IPS DF 6.9 (cell line): ENCODE measurements at regions not wholly inside any gene's neighbourhood (a gene's known extent, or its start where the extent isn't known, plus 50 kb on each side); places are given as distances from the start of the nearest gene placed in this dataset.

ENCODE experiments used
- DNase-seq: peaks from one replicate; pipeline ENCODE4 v3.0.0-alpha.2; 2013; ENCODE audit warnings: low read depth, low spot score
- H3K27ac ChIP-seq: one replicate; pipeline ENCODE4 v1.5.1; 2013; ENCODE audit warnings: low read length, control low read depth
- H3K27me3 ChIP-seq: 2 replicates; pipeline ENCODE4 v1.6.1; 2013; ENCODE audit warnings: mild to moderate bottlenecking, low read length; ENCODE audit not compliant: control insufficient read depth, insufficient read depth
- H3K36me3 ChIP-seq: 2 replicates; pipeline ENCODE4 v1.6.1; 2013; ENCODE audit warnings: low read length; ENCODE audit not compliant: control insufficient read depth, insufficient read depth
- H3K4me1 ChIP-seq: 2 replicates; pipeline ENCODE4 v1.6.1; 2013; ENCODE audit warnings: low read length; ENCODE audit not compliant: control insufficient read depth, insufficient read depth
- H3K4me3 ChIP-seq: 2 replicates; pipeline ENCODE4 v1.5.1; 2013; ENCODE audit warnings: mild to moderate bottlenecking, low read length
- H3K9me3 ChIP-seq: 2 replicates; pipeline ENCODE4 v1.6.1; 2013; ENCODE audit warnings: low read length, inconsistent platforms; ENCODE audit not compliant: control insufficient read depth, insufficient read depth
- WGBS: extraction: QIAGEN DNeasy Blood & Tissue Kit; methylation state at CpG from one replicate; pipeline ENCODE4 v1.1.7; 2013; ENCODE audit warnings: mixed read lengths, missing lambda C conversion rate; ENCODE audit not compliant: insufficient read length, insufficient coverage; 5-methylcytosine and 5-hydroxymethylcytosine counted together

GRCh38 chr3:159711560-159712333 lies 276.9 kb upstream of the IL12A start:
- Histone ChIP-seq H3K27me3 (no peaks in the 10 kb centered on the region), H3K4me3 (no peak overlapping the region), H3K27ac (no peak overlapping the region), H3K4me1 (no peaks in the 10 kb centered on the region), H3K36me3 (no peaks in the 10 kb centered on the region), H3K9me3 (peaks cover 1% of the 10 kb centered on the region)
- WGBS, result no CpG with 5 or more reads among the region's 7 CpGs
- no peak for DNase-seq

- H3K27ac ChIP-seq, result no peak overlapping the region
- DNase-seq, result no peak
- no CpG with 5 or more reads among the region's 2 CpGs for WGBS
Observed at GRCh38 chr3:159721324-159721723, 267.3 kb upstream of the IL12A start.

GRCh38 chr3:159723295-159723694 lies 265.3 kb upstream of the IL12A start:
- no peaks in the 10 kb centered on the region for H3K9me3 ChIP-seq
- DNase-seq, result no peak
- no peaks in the 10 kb centered on the region for H3K4me1 ChIP-seq
- no peak overlapping the region for H3K4me3 ChIP-seq
- H3K27me3 ChIP-seq, result no peaks in the 10 kb centered on the region
- H3K27ac ChIP-seq, result no peak overlapping the region
- no peaks in the 10 kb centered on the region for H3K36me3 ChIP-seq

More at GRCh38 chr3:159721324-159721723, 267.3 kb upstream of the IL12A start:
- Histone ChIP-seq H3K9me3 (no peaks in the 10 kb centered on the region), H3K4me1 (no peaks in the 10 kb centered on the region), H3K27me3 (no peaks in the 10 kb centered on the region), H3K36me3 (no peaks in the 10 kb centered on the region), H3K4me3 (no peak overlapping the region)

- H3K27ac ChIP-seq, result no peak overlapping the region
- WGBS, result no CpG with 5 or more reads among the region's 2 CpGs
- no peaks in the 10 kb centered on the region for H3K4me1 ChIP-seq
- no peaks in the 10 kb centered on the region for H3K9me3 ChIP-seq
- no peaks in the 10 kb centered on the region for H3K36me3 ChIP-seq
- H3K4me3 ChIP-seq, result no peak overlapping the region
- H3K27me3 ChIP-seq, result no peaks in the 10 kb centered on the region
- no peak for DNase-seq
Observed at GRCh38 chr3:159724627-159725026, 264.0 kb upstream of the IL12A start.

GRCh38 chr3:159726231-159726964 lies 262.2 kb upstream of the IL12A start:
- no peaks in the 10 kb centered on the region for H3K27me3 ChIP-seq
- H3K4me1 ChIP-seq, result no peaks in the 10 kb centered on the region
- no CpG with 5 or more reads among the region's 7 CpGs for WGBS
- no peaks in the 10 kb centered on the region for H3K36me3 ChIP-seq
- no peaks in the 10 kb centered on the region for H3K9me3 ChIP-seq
- no peak overlapping the region for H3K27ac ChIP-seq
- no peak overlapping the region for H3K4me3 ChIP-seq
- DNase-seq, result no peak

GRCh38 chr3:159727506-159727905 lies 261.1 kb upstream of the IL12A start:
- H3K27ac ChIP-seq, result no peak overlapping the region
- DNase-seq, result no peak
- H3K4me3 ChIP-seq, result no peak overlapping the region
- no peaks in the 10 kb centered on the region for H3K27me3 ChIP-seq
- no peaks in the 10 kb centered on the region; the same call in 1 of the 2 replicates for H3K4me1 ChIP-seq
- H3K36me3 ChIP-seq, result no peaks in the 10 kb centered on the region
- no peaks in the 10 kb centered on the region for H3K9me3 ChIP-seq

- no peaks in the 10 kb centered on the region for H3K9me3 ChIP-seq
- WGBS, result no CpG with 5 or more reads among the region's 6 CpGs
Observed at GRCh38 chr3:159731254-159731653, 257.4 kb upstream of the IL12A start.

GRCh38 chr3:159732172-159733111 lies 256.2 kb upstream of the IL12A start:
- no CpG with 5 or more reads among the region's 6 CpGs for WGBS
- H3K36me3 ChIP-seq, result no peaks in the 10 kb centered on the region
- H3K4me3 ChIP-seq, result peak overlapping the region; percentile 29; the same call in 1 of the 2 replicates
- H3K9me3 ChIP-seq, result no peaks in the 10 kb centered on the region
- no peak overlapping the region for H3K27ac ChIP-seq
- no peak for DNase-seq
- no peaks in the 10 kb centered on the region for H3K27me3 ChIP-seq
- no peaks in the 10 kb centered on the region; the same call in 1 of the 2 replicates for H3K4me1 ChIP-seq

More at GRCh38 chr3:159731254-159731653, 257.4 kb upstream of the IL12A start:
- H3K36me3 ChIP-seq, result no peaks in the 10 kb centered on the region
- no peak for DNase-seq
- H3K27ac ChIP-seq, result no peak overlapping the region
- no peaks in the 10 kb centered on the region for H3K27me3 ChIP-seq
- no peaks in the 10 kb centered on the region; the same call in 1 of the 2 replicates for H3K4me1 ChIP-seq
- H3K4me3 ChIP-seq, result no peak overlapping the region

- Histone ChIP-seq H3K36me3 (no peaks in the 10 kb centered on the region), H3K4me3 (no peak overlapping the region), H3K9me3 (no peaks in the 10 kb centered on the region), H3K27me3 (no peaks in the 10 kb centered on the region), H3K4me1 (no peaks in the 10 kb centered on the region; the same call in 1 of the 2 replicates), H3K27ac (no peak overlapping the region)
- no CpG with 5 or more reads among the region's 5 CpGs for WGBS
- DNase-seq, result no peak
Observed at GRCh38 chr3:159733194-159733860, 255.3 kb upstream of the IL12A start.

- WGBS, result no CpG with 5 or more reads among the region's 3 CpGs
Observed at GRCh38 chr3:159734681-159735080, 254.0 kb upstream of the IL12A start.

More at GRCh38 chr3:159734681-159735080, 254.0 kb upstream of the IL12A start:
- Histone ChIP-seq H3K4me1 (no peaks in the 10 kb centered on the region; the same call in 1 of the 2 replicates), H3K36me3 (no peaks in the 10 kb centered on the region), H3K27me3 (no peaks in the 10 kb centered on the region), H3K4me3 (no peak overlapping the region), H3K9me3 (no peaks in the 10 kb centered on the region), H3K27ac (no peak overlapping the region)
- no peak for DNase-seq
